ENCODE measurements at regions not wholly inside any gene's neighbourhood (a gene's known extent, or its start where the extent isn't known, plus 50 kb on each side); places are given as distances from the start of the nearest gene placed in this dataset.

- H3K27me3 ChIP-seq (ENCODE audit: control insufficient read depth in 2 of 2, insufficient read depth in 1 of 2, low read length in 1 of 2): peaks cover 0 to 2% of the 10 kb centered on the region in 2 donors
- 82% methylated on average over 13 of the region's 13 CpGs for WGBS
- no peak for DNase-seq (ENCODE audit: low read depth in 6 of 9, low spot score in 9 of 9)
Observed at GRCh38 chr17:79171188-79171587, 96.6 kb downstream of the ENGASE start.

GRCh38 chr17:79169861-79170260, 95.2 kb downstream of the ENGASE start:
- Histone ChIP-seq H3K36me3 (ENCODE audit: control insufficient read depth in 2 of 2, insufficient read depth in 2 of 2, low read length in 1 of 2) (no peaks in the 10 kb centered on the region), H3K4me1 (ENCODE audit: control insufficient read depth in 2 of 2, insufficient read depth in 2 of 2, low read length in 2 of 2) (no peaks in the 10 kb centered on the region), H3K27ac (ENCODE audit: low read depth in 1 of 2, low read length in 1 of 2) (no peak overlapping the region), H3K9me3 (ENCODE audit: control insufficient read depth in 2 of 2, insufficient read depth in 1 of 2, low read length in 1 of 2) (no peaks in the 10 kb centered on the region), H3K4me3 (ENCODE audit: low read length in 2 of 2) (no peak overlapping the region), H3K27me3 (ENCODE audit: control insufficient read depth in 2 of 2, insufficient read depth in 1 of 2, low read length in 1 of 2) (peaks cover 0 to 4% of the 10 kb centered on the region in 2 donors)
- WGBS: 91% methylated on average over 6 of the region's 6 CpGs
- no peak for DNase-seq (ENCODE audit: low read depth in 6 of 9, low spot score in 9 of 9)

More at GRCh38 chr17:79171188-79171587, 96.6 kb downstream of the ENGASE start:
- no peaks in the 10 kb centered on the region for H3K36me3 ChIP-seq (ENCODE audit: control insufficient read depth in 2 of 2, insufficient read depth in 2 of 2, low read length in 1 of 2)
- H3K9me3 ChIP-seq (ENCODE audit: control insufficient read depth in 2 of 2, insufficient read depth in 1 of 2, low read length in 1 of 2): no peaks in the 10 kb centered on the region
- no peaks in the 10 kb centered on the region for H3K4me1 ChIP-seq (ENCODE audit: control insufficient read depth in 2 of 2, insufficient read depth in 2 of 2, low read length in 2 of 2)
- no peak overlapping the region for H3K27ac ChIP-seq (ENCODE audit: low read depth in 1 of 2, low read length in 1 of 2)
- H3K4me3 ChIP-seq (ENCODE audit: low read length in 2 of 2): no peak overlapping the region

- no peak overlapping the region for H3K27ac ChIP-seq (ENCODE audit: low read depth in 1 of 2, low read length in 1 of 2)
- 78% methylated on average over 11 of the region's 11 CpGs for WGBS
- H3K4me3 ChIP-seq (ENCODE audit: low read length in 2 of 2): no peak overlapping the region
- no peaks in the 10 kb centered on the region for H3K9me3 ChIP-seq (ENCODE audit: control insufficient read depth in 2 of 2, insufficient read depth in 1 of 2, low read length in 1 of 2)
- peaks cover 0 to 4% of the 10 kb centered on the region in 2 donors for H3K27me3 ChIP-seq (ENCODE audit: control insufficient read depth in 2 of 2, insufficient read depth in 1 of 2, low read length in 1 of 2)
- no peaks in the 10 kb centered on the region for H3K36me3 ChIP-seq (ENCODE audit: control insufficient read depth in 2 of 2, insufficient read depth in 2 of 2, low read length in 1 of 2)
- DNase-seq (ENCODE audit: low read depth in 6 of 9, low spot score in 9 of 9): no peak
- no peaks in the 10 kb centered on the region for H3K4me1 ChIP-seq (ENCODE audit: control insufficient read depth in 2 of 2, insufficient read depth in 2 of 2, low read length in 2 of 2)
Observed at GRCh38 chr17:79169366-79169765, 94.7 kb downstream of the ENGASE start.

- DNase-seq (ENCODE audit: low read depth in 6 of 9, low spot score in 9 of 9): no peak
- no peak overlapping the region for H3K27ac ChIP-seq (ENCODE audit: low read depth in 1 of 2, low read length in 1 of 2)
- peaks cover 0 to 4% of the 10 kb centered on the region in 2 donors for H3K27me3 ChIP-seq (ENCODE audit: control insufficient read depth in 2 of 2, insufficient read depth in 1 of 2, low read length in 1 of 2)
- no peak overlapping the region for H3K4me3 ChIP-seq (ENCODE audit: low read length in 2 of 2)
- H3K4me1 ChIP-seq (ENCODE audit: control insufficient read depth in 2 of 2, insufficient read depth in 2 of 2, low read length in 2 of 2): no peaks in the 10 kb centered on the region
- H3K36me3 ChIP-seq (ENCODE audit: control insufficient read depth in 2 of 2, insufficient read depth in 2 of 2, low read length in 1 of 2): no peaks in the 10 kb centered on the region
- WGBS: 93% methylated on average over 20 of the region's 20 CpGs
- H3K9me3 ChIP-seq (ENCODE audit: control insufficient read depth in 2 of 2, insufficient read depth in 1 of 2, low read length in 1 of 2): no peaks in the 10 kb centered on the region
Observed at GRCh38 chr17:79168486-79169055, 93.9 kb downstream of the ENGASE start.

- Histone ChIP-seq H3K9me3 (ENCODE audit: control insufficient read depth in 2 of 2, insufficient read depth in 1 of 2, low read length in 1 of 2) (no peaks in the 10 kb centered on the region), H3K4me1 (ENCODE audit: control insufficient read depth in 2 of 2, insufficient read depth in 2 of 2, low read length in 2 of 2) (no peaks in the 10 kb centered on the region), H3K4me3 (ENCODE audit: low read length in 2 of 2) (no peak overlapping the region), H3K27me3 (ENCODE audit: control insufficient read depth in 2 of 2, insufficient read depth in 1 of 2, low read length in 1 of 2) (peaks cover 0 to 4% of the 10 kb centered on the region in 2 donors), H3K36me3 (ENCODE audit: control insufficient read depth in 2 of 2, insufficient read depth in 2 of 2, low read length in 1 of 2) (no peaks in the 10 kb centered on the region), H3K27ac (ENCODE audit: low read depth in 1 of 2, low read length in 1 of 2) (no peak overlapping the region)
- WGBS: 95% methylated on average over 14 of the region's 14 CpGs
- DNase-seq (ENCODE audit: low read depth in 6 of 9, low spot score in 9 of 9): no peak
Observed at GRCh38 chr17:79167486-79167885, 92.9 kb downstream of the ENGASE start.

- H3K9me3 ChIP-seq (ENCODE audit: control insufficient read depth in 2 of 2, insufficient read depth in 1 of 2, low read length in 1 of 2): no peaks in the 10 kb centered on the region
- H3K4me3 ChIP-seq (ENCODE audit: low read length in 2 of 2): no peak overlapping the region
- H3K36me3 ChIP-seq (ENCODE audit: control insufficient read depth in 2 of 2, insufficient read depth in 2 of 2, low read length in 1 of 2): no peaks in the 10 kb centered on the region
- WGBS: 90% methylated on average over 24 of the region's 24 CpGs
- peaks cover 0 to 4% of the 10 kb centered on the region in 2 donors for H3K27me3 ChIP-seq (ENCODE audit: control insufficient read depth in 2 of 2, insufficient read depth in 1 of 2, low read length in 1 of 2)
- H3K4me1 ChIP-seq (ENCODE audit: control insufficient read depth in 2 of 2, insufficient read depth in 2 of 2, low read length in 2 of 2): no peaks in the 10 kb centered on the region
- no peak for DNase-seq (ENCODE audit: low read depth in 6 of 9, low spot score in 9 of 9)
- no peak overlapping the region for H3K27ac ChIP-seq (ENCODE audit: low read depth in 1 of 2, low read length in 1 of 2)
Observed at GRCh38 chr17:79165756-79166473, 91.3 kb downstream of the ENGASE start.

GRCh38 chr17:79164913-79165695, 90.5 kb downstream of the ENGASE start:
- H3K27me3 ChIP-seq (ENCODE audit: control insufficient read depth in 2 of 2, insufficient read depth in 1 of 2, low read length in 1 of 2): peaks cover 0 to 3% of the 10 kb centered on the region in 2 donors
- WGBS: 82% methylated on average over 21 of the region's 21 CpGs
- no peaks in the 10 kb centered on the region for H3K36me3 ChIP-seq (ENCODE audit: control insufficient read depth in 2 of 2, insufficient read depth in 2 of 2, low read length in 1 of 2)
- H3K4me1 ChIP-seq (ENCODE audit: control insufficient read depth in 2 of 2, insufficient read depth in 2 of 2, low read length in 2 of 2): no peaks in the 10 kb centered on the region
- no peak overlapping the region for H3K4me3 ChIP-seq (ENCODE audit: low read length in 2 of 2)
- no peak for DNase-seq (ENCODE audit: low read depth in 6 of 9, low spot score in 9 of 9)
- H3K9me3 ChIP-seq (ENCODE audit: control insufficient read depth in 2 of 2, insufficient read depth in 1 of 2, low read length in 1 of 2): no peaks in the 10 kb centered on the region
- H3K27ac ChIP-seq (ENCODE audit: low read depth in 1 of 2, low read length in 1 of 2): no peak overlapping the region

- H3K4me3 ChIP-seq (ENCODE audit: low read length in 2 of 2): no peak overlapping the region
- H3K4me1 ChIP-seq (ENCODE audit: control insufficient read depth in 2 of 2, insufficient read depth in 2 of 2, low read length in 2 of 2): no peaks in the 10 kb centered on the region
- no peak for DNase-seq (ENCODE audit: low read depth in 6 of 9, low spot score in 9 of 9)
- H3K27me3 ChIP-seq (ENCODE audit: control insufficient read depth in 2 of 2, insufficient read depth in 1 of 2, low read length in 1 of 2): peaks cover 0 to 6% of the 10 kb centered on the region in 2 donors
- no peaks in the 10 kb centered on the region for H3K9me3 ChIP-seq (ENCODE audit: control insufficient read depth in 2 of 2, insufficient read depth in 1 of 2, low read length in 1 of 2)
- H3K36me3 ChIP-seq (ENCODE audit: control insufficient read depth in 2 of 2, insufficient read depth in 2 of 2, low read length in 1 of 2): no peaks in the 10 kb centered on the region
- H3K27ac ChIP-seq (ENCODE audit: low read depth in 1 of 2, low read length in 1 of 2): no peak overlapping the region
- WGBS: 94% methylated on average over 16 of the region's 16 CpGs
Observed at GRCh38 chr17:79164408-79164807, 89.8 kb downstream of the ENGASE start.

GRCh38 chr17:79163071-79163470, 88.4 kb downstream of the ENGASE start:
- Histone ChIP-seq H3K4me1 (ENCODE audit: control insufficient read depth in 2 of 2, insufficient read depth in 2 of 2, low read length in 2 of 2) (no peaks in the 10 kb centered on the region), H3K27me3 (ENCODE audit: control insufficient read depth in 2 of 2, insufficient read depth in 1 of 2, low read length in 1 of 2) (peaks cover 0 to 6% of the 10 kb centered on the region in 2 donors), H3K27ac (ENCODE audit: low read depth in 1 of 2, low read length in 1 of 2) (no peak overlapping the region), H3K4me3 (ENCODE audit: low read length in 2 of 2) (no peak overlapping the region), H3K9me3 (ENCODE audit: control insufficient read depth in 2 of 2, insufficient read depth in 1 of 2, low read length in 1 of 2) (no peaks in the 10 kb centered on the region), H3K36me3 (ENCODE audit: control insufficient read depth in 2 of 2, insufficient read depth in 2 of 2, low read length in 1 of 2) (no peaks in the 10 kb centered on the region)
- no peak for DNase-seq (ENCODE audit: low read depth in 6 of 9, low spot score in 9 of 9)
- 90% methylated on average over 12 of the region's 12 CpGs for WGBS

Data from thymus (tissue), 11 donors.